Activated CD8-positive, alpha-beta T cell treated with anti-CD3 and anti-CD28 coated beads, Interleukin-2, amount 10 ng/mL, durations not matched to agents 7 days and 5 days (primary cell): ENCODE measurements at regions not wholly inside any gene's neighbourhood (a gene's known extent, or its start where the extent isn't known, plus 50 kb on each side); places are given as distances from the start of the nearest gene placed in this dataset.

Source experiments
- ATAC-seq: fragments of 150-1000 bp; cut with Tn5 transposase; one replicate; pipeline ENCODE4 v1.10.0; 2021; ENCODE audit warnings: moderate library complexity
- CTCF ChIA-PET: fragments of 350-600 bp; sonication (Branson Sonifier 250); formaldehyde crosslinking; loops from one replicate; lab custom pipeline; 2021; ENCODE audit warnings: antibody characterized with exemption; lab: Charles Lee
- POLR2A ChIA-PET: fragments of 350-600 bp; sonication (Branson Sonifier 250); formaldehyde crosslinking; loops from one replicate; lab custom pipeline; 2021; ENCODE audit warnings: antibody characterized with exemption; lab: Charles Lee
- DNase-seq: peaks from one replicate; pipeline ENCODE4 v3.0.0-alpha.2; 2020
- H3K27ac Mint-ChIP-seq: one replicate; pipeline ENCODE4 v1.8.0; 2021; ENCODE audit warnings: mild to moderate bottlenecking, mixed read lengths
- H3K27me3 Mint-ChIP-seq: one replicate; pipeline ENCODE4 v1.8.0; 2021; ENCODE audit warnings: low read depth, mixed read lengths
- H3K36me3 Mint-ChIP-seq: one replicate; pipeline ENCODE4 v1.8.0; 2021; ENCODE audit warnings: low read depth, mixed read lengths
- H3K4me1 Mint-ChIP-seq: one replicate; pipeline ENCODE4 v1.8.0; 2021; ENCODE audit warnings: low read depth, mixed read lengths
- H3K4me3 Mint-ChIP-seq: one replicate; pipeline ENCODE4 v1.8.0; 2021; ENCODE audit warnings: mild to moderate bottlenecking, mixed read lengths
- H3K9me3 Mint-ChIP-seq: one replicate; pipeline ENCODE4 v1.8.0; 2022; ENCODE audit warnings: mixed read lengths; ENCODE audit not compliant: insufficient read depth

- ChIA-PET CTCF (no interaction called here), POLR2A (no interaction called here)
- DNase-seq (no peak), ATAC-seq (no peak)
- no peaks in the 10 kb centered on the region for H3K9me3 Mint-ChIP-seq
- no peak overlapping the region for H3K27ac Mint-ChIP-seq
- no peaks in the 10 kb centered on the region for H3K36me3 Mint-ChIP-seq
- H3K4me3 Mint-ChIP-seq = no peak overlapping the region
- H3K27me3 Mint-ChIP-seq = no peaks in the 10 kb centered on the region
- H3K4me1 Mint-ChIP-seq = no peaks in the 10 kb centered on the region
These were observed 754.6 kb downstream of the MRPL39 start for GRCh38 chr21:24852610-24853195.

- DNase-seq (no peak), ATAC-seq (no peak)
- Mint-ChIP-seq H3K27me3 (no peaks in the 10 kb centered on the region), H3K27ac (no peak overlapping the region), H3K4me3 (no peak overlapping the region), H3K36me3 (no peaks in the 10 kb centered on the region), H3K9me3 (peaks cover 4% of the 10 kb centered on the region), H3K4me1 (no peaks in the 10 kb centered on the region)
- ChIA-PET POLR2A (no interaction called here), CTCF (no interaction called here)
These were observed 757.2 kb downstream of the MRPL39 start for GRCh38 chr21:24850121-24850520.

- H3K4me3 Mint-ChIP-seq = no peak overlapping the region
- H3K27me3 Mint-ChIP-seq = no peaks in the 10 kb centered on the region
- ATAC-seq (no peak), DNase-seq (no peak)
- ChIA-PET POLR2A (no interaction called here), CTCF (no interaction called here)
- no peak overlapping the region for H3K27ac Mint-ChIP-seq
- H3K9me3 Mint-ChIP-seq = peaks cover 4% of the 10 kb centered on the region
- H3K4me1 Mint-ChIP-seq = no peaks in the 10 kb centered on the region
- H3K36me3 Mint-ChIP-seq = no peaks in the 10 kb centered on the region
These were observed 762.6 kb downstream of the MRPL39 start for GRCh38 chr21:24844671-24845070.

GRCh38 chr21:24840287-24840686 is 767.0 kb downstream of the MRPL39 start:
- Mint-ChIP-seq H3K27ac (no peak overlapping the region), H3K4me3 (no peak overlapping the region), H3K27me3 (no peaks in the 10 kb centered on the region), H3K4me1 (no peaks in the 10 kb centered on the region), H3K36me3 (no peaks in the 10 kb centered on the region), H3K9me3 (peaks cover 9% of the 10 kb centered on the region)
- CTCF ChIA-PET = no interaction called here
- ATAC-seq = no peak
- POLR2A ChIA-PET = no interaction called here
- no peak for DNase-seq

GRCh38 chr21:24832961-24833360 is 774.3 kb downstream of the MRPL39 start:
- no peaks in the 10 kb centered on the region for H3K4me1 Mint-ChIP-seq
- ChIA-PET POLR2A (no interaction called here), CTCF (no interaction called here)
- H3K27me3 Mint-ChIP-seq = no peaks in the 10 kb centered on the region
- ATAC-seq (no peak), DNase-seq (no peak)
- H3K36me3 Mint-ChIP-seq = no peaks in the 10 kb centered on the region
- H3K4me3 Mint-ChIP-seq = no peak overlapping the region
- H3K9me3 Mint-ChIP-seq = no peaks in the 10 kb centered on the region
- no peak overlapping the region for H3K27ac Mint-ChIP-seq

- no peak for DNase-seq
- Mint-ChIP-seq H3K27me3 (no peaks in the 10 kb centered on the region), H3K27ac (no peak overlapping the region), H3K36me3 (no peaks in the 10 kb centered on the region), H3K4me1 (no peaks in the 10 kb centered on the region), H3K9me3 (no peaks in the 10 kb centered on the region), H3K4me3 (no peak overlapping the region)
- no peak for ATAC-seq
- ChIA-PET POLR2A (no interaction called here), CTCF (no interaction called here)
These were observed 777.9 kb downstream of the MRPL39 start for GRCh38 chr21:24829397-24829796.

GRCh38 chr21:24826822-24827221 is 780.5 kb downstream of the MRPL39 start:
- no peaks in the 10 kb centered on the region for H3K36me3 Mint-ChIP-seq
- H3K27ac Mint-ChIP-seq = no peak overlapping the region
- H3K9me3 Mint-ChIP-seq = no peaks in the 10 kb centered on the region
- ChIA-PET CTCF (no interaction called here), POLR2A (no interaction called here)
- no peaks in the 10 kb centered on the region for H3K4me1 Mint-ChIP-seq
- no peak overlapping the region for H3K4me3 Mint-ChIP-seq
- H3K27me3 Mint-ChIP-seq = no peaks in the 10 kb centered on the region
- no peak for DNase-seq
- ATAC-seq = no peak

GRCh38 chr21:24825348-24825747 is 781.9 kb downstream of the MRPL39 start:
- H3K27ac Mint-ChIP-seq = no peak overlapping the region
- no peak for DNase-seq
- CTCF ChIA-PET = no interaction called here
- H3K4me1 Mint-ChIP-seq = no peaks in the 10 kb centered on the region
- ATAC-seq = no peak
- H3K9me3 Mint-ChIP-seq = no peaks in the 10 kb centered on the region
- H3K36me3 Mint-ChIP-seq = no peaks in the 10 kb centered on the region
- no peaks in the 10 kb centered on the region for H3K27me3 Mint-ChIP-seq
- POLR2A ChIA-PET = no interaction called here
- no peak overlapping the region for H3K4me3 Mint-ChIP-seq

GRCh38 chr21:24824209-24824608 is 783.1 kb downstream of the MRPL39 start:
- DNase-seq (no peak), ATAC-seq (no peak)
- Mint-ChIP-seq H3K27ac (no peak overlapping the region), H3K4me3 (no peak overlapping the region), H3K4me1 (no peaks in the 10 kb centered on the region), H3K27me3 (no peaks in the 10 kb centered on the region), H3K36me3 (no peaks in the 10 kb centered on the region), H3K9me3 (no peaks in the 10 kb centered on the region)
- ChIA-PET POLR2A (no interaction called here), CTCF (no interaction called here)

- Mint-ChIP-seq H3K27ac (no peak overlapping the region), H3K27me3 (no peaks in the 10 kb centered on the region)
These were observed 784.0 kb downstream of the MRPL39 start for GRCh38 chr21:24823247-24823646.

GRCh38 chr21:24785033-24785432 is 822.2 kb downstream of the MRPL39 start:
- no peak overlapping the region for H3K27ac Mint-ChIP-seq
- DNase-seq = no peak
- no peak for ATAC-seq
- H3K4me3 Mint-ChIP-seq = no peak overlapping the region
- H3K27me3 Mint-ChIP-seq = no peaks in the 10 kb centered on the region
- H3K36me3 Mint-ChIP-seq = no peaks in the 10 kb centered on the region
- H3K4me1 Mint-ChIP-seq = no peaks in the 10 kb centered on the region
- POLR2A ChIA-PET = no interaction called here
- CTCF ChIA-PET = no interaction called here
- no peaks in the 10 kb centered on the region for H3K9me3 Mint-ChIP-seq

More at GRCh38 chr21:24823247-24823646, 784.0 kb downstream of the MRPL39 start:
- no peak overlapping the region for H3K4me3 Mint-ChIP-seq
- H3K4me1 Mint-ChIP-seq = no peaks in the 10 kb centered on the region
- H3K9me3 Mint-ChIP-seq = no peaks in the 10 kb centered on the region
- ATAC-seq = no peak
- no peaks in the 10 kb centered on the region for H3K36me3 Mint-ChIP-seq
- no peak for DNase-seq
- ChIA-PET POLR2A (no interaction called here), CTCF (no interaction called here)

- Mint-ChIP-seq H3K4me1 (no peaks in the 10 kb centered on the region), H3K27me3 (no peaks in the 10 kb centered on the region), H3K36me3 (no peaks in the 10 kb centered on the region), H3K9me3 (no peaks in the 10 kb centered on the region), H3K27ac (no peak overlapping the region), H3K4me3 (no peak overlapping the region)
- CTCF ChIA-PET = no interaction called here
- POLR2A ChIA-PET = no interaction called here
- ATAC-seq = no peak
- no peak for DNase-seq
These were observed 826.1 kb downstream of the MRPL39 start for GRCh38 chr21:24781146-24781545.
